ENCODE measurements at regions not wholly inside any gene's neighbourhood (a gene's known extent, or its start where the extent isn't known, plus 50 kb on each side); places are given as distances from the start of the nearest gene placed in this dataset.

DNA sequence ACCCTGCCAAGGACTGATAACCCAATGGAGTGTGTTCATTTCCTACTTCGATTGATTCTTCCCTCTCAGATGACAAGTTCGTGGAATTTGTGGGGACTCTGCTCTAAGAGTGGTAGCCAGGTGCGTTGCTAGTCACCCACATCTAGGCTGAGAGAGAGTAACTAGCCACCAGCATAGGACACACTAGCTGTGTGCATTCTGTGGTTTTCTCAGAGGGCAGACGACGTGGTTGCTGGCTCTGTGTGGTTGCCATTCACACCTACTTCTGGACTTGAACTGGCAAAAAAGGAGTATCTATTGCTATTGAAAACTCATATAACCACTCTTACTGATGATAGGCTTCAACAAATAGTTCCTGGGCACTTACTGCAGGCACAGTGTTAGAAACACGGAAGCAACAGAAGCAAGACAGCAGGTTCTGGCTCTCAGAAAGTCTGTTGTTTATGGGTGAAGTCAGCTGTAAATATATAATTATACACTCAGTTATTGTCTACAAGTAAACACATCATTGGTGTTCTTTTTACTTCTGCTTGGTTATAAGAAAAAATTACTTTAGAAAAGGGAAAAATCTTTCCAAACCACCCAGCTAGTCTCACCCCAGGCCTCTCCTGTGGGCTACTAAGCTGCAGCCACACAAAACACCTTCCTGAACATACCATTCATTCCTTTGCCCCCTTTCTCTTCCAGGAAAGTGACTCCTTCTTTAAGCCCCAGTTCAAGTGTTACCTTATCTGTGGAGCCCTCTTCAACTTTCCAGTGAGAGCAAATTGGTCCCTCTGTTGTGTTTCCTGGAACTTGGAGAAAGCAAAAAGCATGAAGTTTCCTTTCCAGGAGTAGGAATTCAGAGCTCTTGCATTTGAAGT lies 151.1 kb upstream of the HAPLN1 start:
- BruUV-seq (replicated peaks) = no TSS peak
- Histone ChIP-seq H3K9me3 (replicated peaks; ENCODE audit: control insufficient read depth, insufficient read depth, low read length) (no peaks in the 10 kb centered on the region), H2AFZ (ENCODE audit: low read depth, low read length) (no peak overlapping the region), H3K4me1 (ENCODE audit: control insufficient read depth, extremely low read depth, insufficient read depth, low read length) (no peaks in the 10 kb centered on the region), H3K9me1 (replicated peaks; ENCODE audit: control insufficient read depth, extremely low read depth, insufficient read depth, low read length) (no peaks in the 10 kb centered on the region), H3K4me3 (replicated peaks in 1 of 3; ENCODE audit: insufficient read depth in 1 of 3, low read depth in 1 of 3, low read length in 3 of 3) (no peak overlapping the region), H4K20me1 (replicated peaks; ENCODE audit: control insufficient read depth, extremely low read depth, insufficient read depth, low read length) (no peaks in the 10 kb centered on the region), H3K79me2 (ENCODE audit: control insufficient read depth, insufficient read depth, low read length) (no peaks in the 10 kb centered on the region), H3K9ac (replicated peaks; ENCODE audit: extremely low read depth, insufficient read depth, low read length) (no peak overlapping the region), H3K27ac (ENCODE audit: insufficient read depth, low read depth, low read length) (no peak overlapping the region), H3K4me2 (ENCODE audit: insufficient read depth, low read length) (no peak overlapping the region), H3K27me3 (ENCODE audit: control insufficient read depth in 2 of 2, insufficient read depth in 2 of 2, low read length in 2 of 2) (no peaks in the 10 kb centered on the region), H3K36me3 (ENCODE audit: control insufficient read depth in 2 of 2, extremely low read depth in 1 of 2, insufficient read depth in 2 of 2, low read length in 2 of 2) (no peaks in the 10 kb centered on the region)
- no peak for FAIRE-seq
- POLR2A ChIA-PET = no interaction called here
- TF ChIP-seq POLR2AphosphoS5 (IDR thresholded peaks at IDR 0.05; ENCODE audit: insufficient read depth, low read depth, low read length) = no peak
- no peak for TF ChIP-seq JUN (IDR thresholded peaks at IDR 0.05; ENCODE audit: borderline replicate concordance, insufficient read depth, insufficient read length, low read depth)
- no peak for TF ChIP-seq GATA2 (IDR thresholded peaks at IDR 0.05; ENCODE audit: insufficient read depth, insufficient read length, low read depth, low read length)
- TF ChIP-seq, protein P1, sequence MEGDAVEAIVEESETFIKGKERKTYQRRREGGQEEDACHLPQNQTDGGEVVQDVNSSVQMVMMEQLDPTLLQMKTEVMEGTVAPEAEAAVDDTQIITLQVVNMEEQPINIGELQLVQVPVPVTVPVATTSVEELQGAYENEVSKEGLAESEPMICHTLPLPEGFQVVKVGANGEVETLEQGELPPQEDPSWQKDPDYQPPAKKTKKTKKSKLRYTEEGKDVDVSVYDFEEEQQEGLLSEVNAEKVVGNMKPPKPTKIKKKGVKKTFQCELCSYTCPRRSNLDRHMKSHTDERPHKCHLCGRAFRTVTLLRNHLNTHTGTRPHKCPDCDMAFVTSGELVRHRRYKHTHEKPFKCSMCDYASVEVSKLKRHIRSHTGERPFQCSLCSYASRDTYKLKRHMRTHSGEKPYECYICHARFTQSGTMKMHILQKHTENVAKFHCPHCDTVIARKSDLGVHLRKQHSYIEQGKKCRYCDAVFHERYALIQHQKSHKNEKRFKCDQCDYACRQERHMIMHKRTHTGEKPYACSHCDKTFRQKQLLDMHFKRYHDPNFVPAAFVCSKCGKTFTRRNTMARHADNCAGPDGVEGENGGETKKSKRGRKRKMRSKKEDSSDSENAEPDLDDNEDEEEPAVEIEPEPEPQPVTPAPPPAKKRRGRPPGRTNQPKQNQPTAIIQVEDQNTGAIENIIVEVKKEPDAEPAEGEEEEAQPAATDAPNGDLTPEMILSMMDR (IDR thresholded peaks at IDR 0.05; ENCODE audit: extremely low read depth in 1 of 2, insufficient read depth in 1 of 2, low read depth in 1 of 2, low read length in 2 of 2) = no peak
- no peak for TF ChIP-seq EZH2 (IDR thresholded peaks at IDR 0.05; ENCODE audit: borderline replicate concordance, low read depth, low read length, severe bottlenecking)
- TF ChIP-seq FOS (IDR thresholded peaks at IDR 0.05; ENCODE audit: borderline replicate concordance, insufficient read depth, low read length) = no peak
- TF ChIP-seq MYC (IDR thresholded peaks at IDR 0.05; ENCODE audit: low read depth, low read length) = no peak
- TF ChIP-seq, protein P2, sequence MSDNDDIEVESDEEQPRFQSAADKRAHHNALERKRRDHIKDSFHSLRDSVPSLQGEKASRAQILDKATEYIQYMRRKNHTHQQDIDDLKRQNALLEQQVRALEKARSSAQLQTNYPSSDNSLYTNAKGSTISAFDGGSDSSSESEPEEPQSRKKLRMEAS (IDR thresholded peaks at IDR 0.05; ENCODE audit: insufficient read depth, insufficient read length) = no peak
- TF ChIP-seq POLR2A (IDR thresholded peaks at IDR 0.05; ENCODE audit: low read depth, low read length) = no peak
- intact Hi-C loops (cut with micrococcal nuclease) (no loop called here), dilution Hi-C loops (cut with MboI; ENCODE audit: extremely low pct_ligation_motif_present, low sequenced_read_pairs) (no loop called here)
- no peak for DNase-seq (ENCODE audit: low read depth, low spot score)
- CTCF ChIA-PET = no interaction called here
